ENCODE measurements at regions not wholly inside any gene's neighbourhood (a gene's known extent, or its start where the extent isn't known, plus 50 kb on each side); places are given as distances from the start of the nearest gene placed in this dataset.

DNA sequence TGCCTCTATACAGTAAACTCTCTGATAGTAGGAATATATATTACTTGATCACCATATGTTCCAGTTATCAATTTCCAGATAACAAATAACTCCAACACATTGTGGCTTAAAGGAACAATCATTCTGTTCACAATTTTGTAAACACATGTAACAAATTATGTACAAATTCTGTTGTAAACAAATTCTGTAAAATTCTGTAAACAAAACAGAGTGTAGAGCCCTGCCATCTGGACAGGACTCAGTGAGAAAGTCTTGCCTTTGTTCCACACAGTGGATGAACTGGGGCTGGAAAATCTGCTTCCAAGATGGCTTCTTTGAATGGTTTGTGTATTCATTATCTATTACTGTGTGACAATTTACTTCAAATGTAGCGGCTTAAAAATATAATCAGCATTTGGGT is 69.0 kb upstream of the LRRC7 start:
- Histone ChIP-seq H3K27me3 (ENCODE audit: control insufficient read depth in 4 of 4, insufficient read depth in 4 of 4, low read length in 3 of 4) (no peaks in the 10 kb centered on the region), H3K27ac (ENCODE audit: low read depth in 1 of 2, low read length in 2 of 2) (no peak overlapping the region), H3K9ac (ENCODE audit: low read depth in 1 of 2, low read length in 2 of 2) (no peak overlapping the region), H3K4me1 (ENCODE audit: control insufficient read depth in 4 of 4, insufficient read depth in 4 of 4, low read length in 3 of 4) (no peaks in the 10 kb centered on the region), H3K9me3 (ENCODE audit: control insufficient read depth in 4 of 4, low read length in 3 of 4) (no peaks in the 10 kb centered on the region), H3K4me3 (ENCODE audit: low read depth in 1 of 3, low read length in 3 of 3) (no peak overlapping the region), H3K36me3 (ENCODE audit: control insufficient read depth in 4 of 4, insufficient read depth in 3 of 4, low read depth in 1 of 4, low read length in 3 of 4) (no peaks in the 10 kb centered on the region)
- 83% methylated on average over 1 of the region's 1 CpG for WGBS
- DNase-seq (ENCODE audit: low spot score), result no peak
- TF ChIP-seq, protein P1, sequence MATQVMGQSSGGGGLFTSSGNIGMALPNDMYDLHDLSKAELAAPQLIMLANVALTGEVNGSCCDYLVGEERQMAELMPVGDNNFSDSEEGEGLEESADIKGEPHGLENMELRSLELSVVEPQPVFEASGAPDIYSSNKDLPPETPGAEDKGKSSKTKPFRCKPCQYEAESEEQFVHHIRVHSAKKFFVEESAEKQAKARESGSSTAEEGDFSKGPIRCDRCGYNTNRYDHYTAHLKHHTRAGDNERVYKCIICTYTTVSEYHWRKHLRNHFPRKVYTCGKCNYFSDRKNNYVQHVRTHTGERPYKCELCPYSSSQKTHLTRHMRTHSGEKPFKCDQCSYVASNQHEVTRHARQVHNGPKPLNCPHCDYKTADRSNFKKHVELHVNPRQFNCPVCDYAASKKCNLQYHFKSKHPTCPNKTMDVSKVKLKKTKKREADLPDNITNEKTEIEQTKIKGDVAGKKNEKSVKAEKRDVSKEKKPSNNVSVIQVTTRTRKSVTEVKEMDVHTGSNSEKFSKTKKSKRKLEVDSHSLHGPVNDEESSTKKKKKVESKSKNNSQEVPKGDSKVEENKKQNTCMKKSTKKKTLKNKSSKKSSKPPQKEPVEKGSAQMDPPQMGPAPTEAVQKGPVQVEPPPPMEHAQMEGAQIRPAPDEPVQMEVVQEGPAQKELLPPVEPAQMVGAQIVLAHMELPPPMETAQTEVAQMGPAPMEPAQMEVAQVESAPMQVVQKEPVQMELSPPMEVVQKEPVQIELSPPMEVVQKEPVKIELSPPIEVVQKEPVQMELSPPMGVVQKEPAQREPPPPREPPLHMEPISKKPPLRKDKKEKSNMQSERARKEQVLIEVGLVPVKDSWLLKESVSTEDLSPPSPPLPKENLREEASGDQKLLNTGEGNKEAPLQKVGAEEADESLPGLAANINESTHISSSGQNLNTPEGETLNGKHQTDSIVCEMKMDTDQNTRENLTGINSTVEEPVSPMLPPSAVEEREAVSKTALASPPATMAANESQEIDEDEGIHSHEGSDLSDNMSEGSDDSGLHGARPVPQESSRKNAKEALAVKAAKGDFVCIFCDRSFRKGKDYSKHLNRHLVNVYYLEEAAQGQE (IDR thresholded peaks at IDR 0.05), result no peak
- TF ChIP-seq HNF4G (IDR thresholded peaks at IDR 0.05), result no peak
- TF ChIP-seq, protein P2, sequence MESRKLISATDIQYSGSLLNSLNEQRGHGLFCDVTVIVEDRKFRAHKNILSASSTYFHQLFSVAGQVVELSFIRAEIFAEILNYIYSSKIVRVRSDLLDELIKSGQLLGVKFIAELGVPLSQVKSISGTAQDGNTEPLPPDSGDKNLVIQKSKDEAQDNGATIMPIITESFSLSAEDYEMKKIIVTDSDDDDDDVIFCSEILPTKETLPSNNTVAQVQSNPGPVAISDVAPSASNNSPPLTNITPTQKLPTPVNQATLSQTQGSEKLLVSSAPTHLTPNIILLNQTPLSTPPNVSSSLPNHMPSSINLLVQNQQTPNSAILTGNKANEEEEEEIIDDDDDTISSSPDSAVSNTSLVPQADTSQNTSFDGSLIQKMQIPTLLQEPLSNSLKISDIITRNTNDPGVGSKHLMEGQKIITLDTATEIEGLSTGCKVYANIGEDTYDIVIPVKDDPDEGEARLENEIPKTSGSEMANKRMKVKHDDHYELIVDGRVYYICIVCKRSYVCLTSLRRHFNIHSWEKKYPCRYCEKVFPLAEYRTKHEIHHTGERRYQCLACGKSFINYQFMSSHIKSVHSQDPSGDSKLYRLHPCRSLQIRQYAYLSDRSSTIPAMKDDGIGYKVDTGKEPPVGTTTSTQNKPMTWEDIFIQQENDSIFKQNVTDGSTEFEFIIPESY (IDR thresholded peaks at IDR 0.05), result no peak
- no peak for TF ChIP-seq RXRA (IDR thresholded peaks at IDR 0.05)
- TF ChIP-seq FOXA1 (IDR thresholded peaks at IDR 0.05), result no peak
- TF ChIP-seq, protein P3, sequence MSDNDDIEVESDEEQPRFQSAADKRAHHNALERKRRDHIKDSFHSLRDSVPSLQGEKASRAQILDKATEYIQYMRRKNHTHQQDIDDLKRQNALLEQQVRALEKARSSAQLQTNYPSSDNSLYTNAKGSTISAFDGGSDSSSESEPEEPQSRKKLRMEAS (IDR thresholded peaks at IDR 0.05), result no peak
- no peak for TF ChIP-seq HNF4A (conservative IDR thresholded peaks at IDR 0.05)
- no peak for TF ChIP-seq EGR1 (IDR thresholded peaks at IDR 0.05; ENCODE audit: low read depth in 2 of 2)

DNA sequence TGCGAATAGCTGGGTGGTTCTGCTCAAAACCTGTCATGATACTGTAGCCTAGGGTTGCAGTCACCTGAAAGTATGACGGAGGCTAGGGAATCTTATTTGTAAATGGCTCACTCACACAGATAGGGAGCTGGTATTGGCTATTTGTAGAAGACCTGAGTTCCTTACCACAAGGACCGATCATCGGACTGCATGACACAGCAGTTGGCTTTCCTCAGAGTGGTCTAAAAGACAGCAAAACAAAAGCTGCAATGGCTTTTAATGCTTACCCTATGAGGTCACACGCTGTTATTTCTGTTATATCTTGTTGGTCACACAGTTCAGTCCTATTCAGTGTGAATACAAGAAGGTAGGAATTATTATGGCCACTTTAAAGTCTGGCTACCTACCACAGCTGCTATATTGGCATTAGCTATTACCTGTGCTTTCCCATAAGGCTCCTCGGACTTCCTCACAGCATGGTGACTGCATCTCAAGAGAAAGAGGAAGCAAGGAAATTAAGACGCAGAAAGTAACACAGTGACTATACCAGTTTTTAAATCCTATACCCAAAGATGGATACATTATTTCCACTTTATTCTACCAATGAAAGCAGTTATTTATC is 68.4 kb upstream of the LRRC7 start:
- no peak overlapping the region for H3K27ac ChIP-seq (ENCODE audit: low read depth in 1 of 2, low read length in 2 of 2)
- H3K27me3 ChIP-seq (ENCODE audit: control insufficient read depth in 4 of 4, insufficient read depth in 4 of 4, low read length in 3 of 4), result no peaks in the 10 kb centered on the region
- no peaks in the 10 kb centered on the region for H3K9me3 ChIP-seq (ENCODE audit: control insufficient read depth in 4 of 4, low read length in 3 of 4)
- no peak for DNase-seq (ENCODE audit: low spot score)
- no peaks in the 10 kb centered on the region for H3K4me1 ChIP-seq (ENCODE audit: control insufficient read depth in 4 of 4, insufficient read depth in 4 of 4, low read length in 3 of 4)
- H3K4me3 ChIP-seq (ENCODE audit: low read depth in 1 of 3, low read length in 3 of 3), result no peak overlapping the region
- TF ChIP-seq HNF4A (conservative IDR thresholded peaks at IDR 0.05) (no peak), EGR1 (IDR thresholded peaks at IDR 0.05; ENCODE audit: low read depth in 2 of 2) (no peak), NR2F2 (IDR thresholded peaks at IDR 0.05) (no peak)
- no peaks in the 10 kb centered on the region for H3K36me3 ChIP-seq (ENCODE audit: control insufficient read depth in 4 of 4, insufficient read depth in 3 of 4, low read depth in 1 of 4, low read length in 3 of 4)
- no peak overlapping the region for H3K9ac ChIP-seq (ENCODE audit: low read depth in 1 of 2, low read length in 2 of 2)
- 82% methylated on average over 7 of the region's 7 CpGs for WGBS

DNA sequence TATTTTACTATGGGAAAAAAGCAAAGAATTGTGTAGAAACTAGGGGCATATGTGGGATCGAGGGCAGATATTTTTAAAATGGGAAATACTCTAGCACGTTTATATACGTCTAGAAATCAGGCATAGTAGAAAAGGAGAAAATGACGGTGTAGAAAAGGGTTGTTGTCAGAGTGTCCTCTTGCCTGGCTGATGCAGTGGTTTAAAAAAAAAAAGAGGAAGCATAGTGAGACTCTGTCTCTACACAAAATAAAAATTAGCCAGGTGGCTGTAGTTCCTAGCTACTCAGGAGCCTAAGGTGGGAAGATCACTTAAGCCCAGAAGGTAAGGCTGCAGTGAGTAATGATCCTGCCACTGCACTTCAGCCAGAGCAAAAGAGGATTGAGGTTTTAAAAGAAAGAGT is 64.7 kb upstream of the LRRC7 start:
- Histone ChIP-seq H3K27ac (ENCODE audit: low read depth in 1 of 2, low read length in 2 of 2) (no peak overlapping the region), H3K9me3 (ENCODE audit: control insufficient read depth in 4 of 4, low read length in 3 of 4) (no peaks in the 10 kb centered on the region), H3K4me1 (ENCODE audit: control insufficient read depth in 4 of 4, insufficient read depth in 4 of 4, low read length in 3 of 4) (no peaks in the 10 kb centered on the region), H3K9ac (ENCODE audit: low read depth in 1 of 2, low read length in 2 of 2) (no peak overlapping the region), H3K27me3 (ENCODE audit: control insufficient read depth in 4 of 4, insufficient read depth in 4 of 4, low read length in 3 of 4) (no peaks in the 10 kb centered on the region), H3K36me3 (ENCODE audit: control insufficient read depth in 4 of 4, insufficient read depth in 3 of 4, low read depth in 1 of 4, low read length in 3 of 4) (no peaks in the 10 kb centered on the region), H3K4me3 (ENCODE audit: low read depth in 1 of 3, low read length in 3 of 3) (no peak overlapping the region)
- DNase-seq (ENCODE audit: low spot score), result no peak
- 62% methylated on average over 4 of the region's 4 CpGs for WGBS
- no peak for TF ChIP-seq YY1 (IDR thresholded peaks at IDR 0.05)
- TF ChIP-seq TAF1 (conservative IDR thresholded peaks at IDR 0.05), result no peak
- TF ChIP-seq, protein P2 (IDR thresholded peaks at IDR 0.05), result no peak
- no peak for TF ChIP-seq HNF4A (conservative IDR thresholded peaks at IDR 0.05)
- TF ChIP-seq FOXA1 (IDR thresholded peaks at IDR 0.05), result no peak
- no peak for TF ChIP-seq JUND (IDR thresholded peaks at IDR 0.05)
- TF ChIP-seq ATF3 (IDR thresholded peaks at IDR 0.05), result no peak
